ENCODE measurements at regions not wholly inside any gene's neighbourhood (a gene's known extent, or its start where the extent isn't known, plus 50 kb on each side); places are given as distances from the start of the nearest gene placed in this dataset.

- peak; percentile 77 for DNase-seq (ENCODE audit: low read depth)
These were observed 313.4 kb downstream of the SQOR start for GRCh38 chr15:45948181-45948621.

GRCh38 chr15:45958924-45959323, 324.1 kb downstream of the SQOR start:
- DNase-seq (ENCODE audit: low read depth), result no peak

- DNase-seq (ENCODE audit: low read depth), result no peak
These were observed 327.9 kb downstream of the SQOR start for GRCh38 chr15:45962733-45963132.

GRCh38 chr15:45970542-45970941, 335.7 kb downstream of the SQOR start:
- DNase-seq (ENCODE audit: low read depth), result no peak

GRCh38 chr15:45980366-45980765, 345.5 kb downstream of the SQOR start:
- no peak for DNase-seq (ENCODE audit: low read depth)

- no peak for DNase-seq (ENCODE audit: low read depth)
These were observed 346.8 kb downstream of the SQOR start for GRCh38 chr15:45981625-45982024.

- DNase-seq (ENCODE audit: low read depth), result no peak
These were observed 357.0 kb downstream of the SQOR start for GRCh38 chr15:45991863-45992262.

- no peak for DNase-seq (ENCODE audit: low read depth)
These were observed 358.2 kb downstream of the SQOR start for GRCh38 chr15:45993072-45993471.

- DNase-seq (ENCODE audit: low read depth), result no peak
These were observed 358.7 kb downstream of the SQOR start for GRCh38 chr15:45993508-45993907.

GRCh38 chr15:45995800-45996199, 361.0 kb downstream of the SQOR start:
- DNase-seq (ENCODE audit: low read depth), result no peak

GRCh38 chr15:46014532-46014931, 379.7 kb downstream of the SQOR start:
- DNase-seq (ENCODE audit: low read depth), result no peak

GRCh38 chr15:46034755-46035154, 399.9 kb downstream of the SQOR start:
- no peak for DNase-seq (ENCODE audit: low read depth)

GRCh38 chr15:46039703-46040102, 404.9 kb downstream of the SQOR start:
- no peak for DNase-seq (ENCODE audit: low read depth)

GRCh38 chr15:46041905-46042304, 407.1 kb downstream of the SQOR start:
- DNase-seq (ENCODE audit: low read depth), result no peak

GRCh38 chr15:46059921-46060594, 425.2 kb downstream of the SQOR start:
- DNase-seq (ENCODE audit: low read depth), result no peak

GRCh38 chr15:46061002-46061401, 426.2 kb downstream of the SQOR start:
- DNase-seq (ENCODE audit: low read depth), result no peak

- DNase-seq (ENCODE audit: low read depth), result no peak
These were observed 442.4 kb downstream of the SQOR start for GRCh38 chr15:46077220-46077619.

GRCh38 chr15:46079046-46079445, 444.2 kb downstream of the SQOR start:
- DNase-seq (ENCODE audit: low read depth), result no peak

- no peak for DNase-seq (ENCODE audit: low read depth)
These were observed 445.2 kb downstream of the SQOR start for GRCh38 chr15:46080016-46080415.

GRCh38 chr15:46088486-46089445, 453.9 kb downstream of the SQOR start:
- DNase-seq (ENCODE audit: low read depth), result no peak

- DNase-seq (ENCODE audit: low read depth), result no peak
These were observed 454.7 kb downstream of the SQOR start for GRCh38 chr15:46089467-46089935.

- peak; percentile 25 for DNase-seq (ENCODE audit: low read depth)
These were observed 457.1 kb downstream of the SQOR start for GRCh38 chr15:46091860-46092450.

All from RPMI7951 (cell line).